CD14-positive monocyte (primary cell): ENCODE measurements at regions not wholly inside any gene's neighbourhood (a gene's known extent, or its start where the extent isn't known, plus 50 kb on each side); places are given as distances from the start of the nearest gene placed in this dataset.

Experiments used
- DNase-seq, 3 donors: peaks; one replicate each; pipeline ENCODE4 v3.0.0-alpha.2; 2011 to 2022
- H2AFZ ChIP-seq: 2 replicates; pipeline ENCODE4 v1.6.0; 2012; ENCODE audit warnings: mild to moderate bottlenecking, low read depth, low read length, inconsistent platforms; ENCODE audit not compliant: insufficient read depth, poor library complexity, severe bottlenecking
- H3K27ac ChIP-seq, 2 donors: 1 replicate in 1 of 2; 2 replicates in 1 of 2; pipeline ENCODE4 v1.5.1; 2012 to 2013; ENCODE audit warnings: low read length in 2 of 2, control low read depth in 1 of 2, inconsistent platforms in 1 of 2, low read depth in 1 of 2, mild to moderate bottlenecking in 1 of 2
- H3K27me3 ChIP-seq, 2 donors: one replicate each; pipeline versions ENCODE4 v1.6.0 to v1.6.1; 2011 to 2013; ENCODE audit warnings: low read length in 2 of 2; ENCODE audit not compliant: control insufficient read depth in 2 of 2, insufficient read depth in 2 of 2
- H3K36me3 ChIP-seq, 2 donors: replicated peaks in 1 of 2; 1 replicate in 1 of 2; 2 replicates in 1 of 2; pipeline versions ENCODE4 v1.5.1 to v1.6.1; 2012 to 2013; ENCODE audit warnings: low read length in 2 of 2, control low read depth in 1 of 2, inconsistent platforms in 1 of 2, mild to moderate bottlenecking in 1 of 2; ENCODE audit not compliant: insufficient read depth in 2 of 2, control insufficient read depth in 1 of 2
- H3K4me1 ChIP-seq, 2 donors: 1 replicate in 1 of 2; 2 replicates in 1 of 2; pipeline versions ENCODE4 v1.5.1 to v1.6.1; 2012 to 2013; ENCODE audit warnings: low read length in 2 of 2, control low read depth in 1 of 2, inconsistent platforms in 1 of 2, mild to moderate bottlenecking in 1 of 2, moderate library complexity in 1 of 2; ENCODE audit not compliant: insufficient read depth in 2 of 2, control insufficient read depth in 1 of 2
- H3K4me2 ChIP-seq: replicated peaks from 2 replicates; pipeline ENCODE3; 2012; ENCODE audit warnings: low read length, moderate library complexity, mild to moderate bottlenecking; ENCODE audit not compliant: poor library complexity, severe bottlenecking; ENCODE audit errors: extremely low read depth
- H3K4me3 ChIP-seq, 3 experiments: fragments of 200-600 bp in 1 of 3; sonication (generic) in 1 of 3; replicated peaks in 1 of 3; 1 replicate in 2 of 3; 2 replicates in 1 of 3; pipeline ENCODE4 v1.5.1; 2011 to 2013; ENCODE audit warnings: low read length in 3 of 3, mild to moderate bottlenecking in 3 of 3, control low read depth in 2 of 3, low read depth in 2 of 3, inconsistent platforms in 1 of 3, moderate library complexity in 1 of 3
- H3K79me2 ChIP-seq: 2 replicates; pipeline ENCODE4 v1.6.0; 2012; ENCODE audit warnings: mild to moderate bottlenecking, control low read depth, inconsistent platforms, low read length, moderate library complexity; ENCODE audit not compliant: insufficient read depth
- H3K9ac ChIP-seq: 2 replicates; pipeline ENCODE4 v1.6.0; 2017; ENCODE audit warnings: low read length, mild to moderate bottlenecking; ENCODE audit not compliant: insufficient read depth, poor library complexity, severe bottlenecking
- H3K9me3 ChIP-seq, 2 donors: replicated peaks in 1 of 2; 1 replicate in 1 of 2; 2 replicates in 1 of 2; pipeline versions ENCODE4 v1.5.1 to v1.6.1; 2012 to 2013; ENCODE audit warnings: low read length in 2 of 2, control low read depth in 1 of 2; ENCODE audit not compliant: control insufficient read depth in 1 of 2, insufficient read depth in 1 of 2
- H4K20me1 ChIP-seq: 2 replicates; pipeline ENCODE4 v1.6.0; 2012; ENCODE audit warnings: mild to moderate bottlenecking, low read length, control low read depth, moderate library complexity; ENCODE audit not compliant: insufficient read depth
- H3K27ac Mint-ChIP-seq, 7 donors: one replicate each; pipeline ENCODE4 v1.8.0; 2020; ENCODE audit warnings: mild to moderate bottlenecking in 7 of 7, mixed read lengths in 7 of 7, moderate library complexity in 6 of 7, inconsistent platforms in 2 of 7
- H3K27me3 Mint-ChIP-seq, 3 donors: one replicate each; pipeline ENCODE4 v1.8.0; 2021 to 2022; ENCODE audit warnings: low read depth in 3 of 3, mild to moderate bottlenecking in 3 of 3, mixed read lengths in 3 of 3, moderate library complexity in 3 of 3, inconsistent platforms in 1 of 3
- H3K36me3 Mint-ChIP-seq, 2 donors: one replicate each; pipeline ENCODE4 v1.8.0; 2020; ENCODE audit warnings: mixed read lengths in 2 of 2, inconsistent platforms in 1 of 2, mild to moderate bottlenecking in 1 of 2
- H3K4me1 Mint-ChIP-seq: one replicate; pipeline ENCODE4 v1.8.0; 2020; ENCODE audit warnings: mild to moderate bottlenecking, mixed read lengths
- H3K4me3 Mint-ChIP-seq, 2 donors: one replicate each; pipeline ENCODE4 v1.8.0; 2020; ENCODE audit warnings: mild to moderate bottlenecking in 2 of 2, mixed read lengths in 2 of 2, moderate library complexity in 1 of 2
- H3K9me3 Mint-ChIP-seq, 7 donors: one replicate each; pipeline ENCODE4 v1.8.0; 2020 to 2022; ENCODE audit warnings: mixed read lengths in 7 of 7, mild to moderate bottlenecking in 6 of 7, moderate library complexity in 6 of 7, inconsistent platforms in 2 of 7
- WGBS: methylation state at CpG from one replicate; pipeline ENCODE4 v1.1.5; 2013; ENCODE audit warnings: missing lambda C conversion rate; ENCODE audit not compliant: insufficient coverage; 5-methylcytosine and 5-hydroxymethylcytosine counted together
- intact Hi-C, 2 donors: fragments of 100-400 bp; cut with micrococcal nuclease; formaldehyde crosslinking; loops; one replicate each; pipeline versions ENCODE4 v1.15.0 to v1.15.1; 2023
- TF ChIP-seq, protein P1 (sequence below): fragments of 200-600 bp; IDR thresholded peaks from one replicate; pipeline ENCODE4 v1.8.0; 2022; ENCODE audit warnings: antibody characterized with exemption, mild to moderate bottlenecking

DNA sequence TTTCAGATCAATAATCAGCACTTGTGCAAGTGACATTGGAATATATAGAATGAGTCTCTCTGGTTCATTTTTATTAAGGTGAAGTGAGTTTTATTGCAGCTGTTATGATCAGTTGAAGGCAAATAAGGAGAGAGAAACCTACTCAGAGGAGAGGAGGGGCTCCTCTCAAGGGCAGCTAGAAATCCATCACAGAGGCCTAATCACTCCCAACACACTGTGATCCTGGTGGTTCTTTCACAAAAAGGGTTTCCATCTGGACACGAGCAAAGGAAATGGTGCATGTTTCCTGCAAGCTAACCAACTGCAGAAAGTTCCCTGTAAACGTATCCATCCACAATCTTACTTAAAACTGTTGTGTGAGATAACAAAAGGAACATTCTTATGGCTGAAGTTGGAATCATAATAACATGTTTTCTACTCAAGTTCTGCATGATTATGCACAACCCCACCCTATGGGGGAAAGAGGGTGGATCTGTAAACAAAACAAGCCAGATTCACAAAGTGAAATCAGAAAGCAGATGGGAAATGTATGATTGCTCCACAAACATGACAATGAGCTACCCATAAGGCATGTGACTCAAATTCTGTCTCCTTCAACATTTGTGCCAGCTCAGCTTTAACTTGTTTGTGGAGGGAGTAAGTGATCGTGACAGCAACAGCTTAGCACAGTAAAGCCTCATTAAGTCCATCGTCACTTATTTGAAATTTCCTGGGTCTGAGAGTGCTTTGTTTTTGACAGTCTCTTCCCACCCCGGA is 141.2 kb upstream of the ST6GALNAC5 start:
- TF ChIP-seq, protein P1, sequence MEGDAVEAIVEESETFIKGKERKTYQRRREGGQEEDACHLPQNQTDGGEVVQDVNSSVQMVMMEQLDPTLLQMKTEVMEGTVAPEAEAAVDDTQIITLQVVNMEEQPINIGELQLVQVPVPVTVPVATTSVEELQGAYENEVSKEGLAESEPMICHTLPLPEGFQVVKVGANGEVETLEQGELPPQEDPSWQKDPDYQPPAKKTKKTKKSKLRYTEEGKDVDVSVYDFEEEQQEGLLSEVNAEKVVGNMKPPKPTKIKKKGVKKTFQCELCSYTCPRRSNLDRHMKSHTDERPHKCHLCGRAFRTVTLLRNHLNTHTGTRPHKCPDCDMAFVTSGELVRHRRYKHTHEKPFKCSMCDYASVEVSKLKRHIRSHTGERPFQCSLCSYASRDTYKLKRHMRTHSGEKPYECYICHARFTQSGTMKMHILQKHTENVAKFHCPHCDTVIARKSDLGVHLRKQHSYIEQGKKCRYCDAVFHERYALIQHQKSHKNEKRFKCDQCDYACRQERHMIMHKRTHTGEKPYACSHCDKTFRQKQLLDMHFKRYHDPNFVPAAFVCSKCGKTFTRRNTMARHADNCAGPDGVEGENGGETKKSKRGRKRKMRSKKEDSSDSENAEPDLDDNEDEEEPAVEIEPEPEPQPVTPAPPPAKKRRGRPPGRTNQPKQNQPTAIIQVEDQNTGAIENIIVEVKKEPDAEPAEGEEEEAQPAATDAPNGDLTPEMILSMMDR = no peak
- intact Hi-C loops = no loop called here
- no peak overlapping the region for H3K4me2 ChIP-seq
- no peak overlapping the region for H3K4me3 Mint-ChIP-seq
- H3K4me1 Mint-ChIP-seq = no peaks in the 10 kb centered on the region
- H3K27ac ChIP-seq = no peak overlapping the region
- no peaks in the 10 kb centered on the region for H4K20me1 ChIP-seq
- no peaks in the 10 kb centered on the region for H3K4me1 ChIP-seq
- peaks cover 0 to 2% (median 2%) of the 10 kb centered on the region in 3 donors for H3K27me3 Mint-ChIP-seq
- no peak overlapping the region for H3K27ac Mint-ChIP-seq
- no peaks in the 10 kb centered on the region for H3K9me3 ChIP-seq
- no peak overlapping the region for H3K4me3 ChIP-seq
- no peaks in the 10 kb centered on the region for H3K36me3 ChIP-seq
- H3K27me3 ChIP-seq = no peaks in the 10 kb centered on the region
- H2AFZ ChIP-seq = no peak overlapping the region
- no peak overlapping the region for H3K9ac ChIP-seq
- no peaks in the 10 kb centered on the region for H3K36me3 Mint-ChIP-seq
- 97% methylated on average over 3 of the region's 5 CpGs for WGBS
- no peak for DNase-seq
- no peaks in the 10 kb centered on the region for H3K79me2 ChIP-seq
- H3K9me3 Mint-ChIP-seq = peaks cover 0 to 4% (median 0%) of the 10 kb centered on the region in 7 donors

DNA sequence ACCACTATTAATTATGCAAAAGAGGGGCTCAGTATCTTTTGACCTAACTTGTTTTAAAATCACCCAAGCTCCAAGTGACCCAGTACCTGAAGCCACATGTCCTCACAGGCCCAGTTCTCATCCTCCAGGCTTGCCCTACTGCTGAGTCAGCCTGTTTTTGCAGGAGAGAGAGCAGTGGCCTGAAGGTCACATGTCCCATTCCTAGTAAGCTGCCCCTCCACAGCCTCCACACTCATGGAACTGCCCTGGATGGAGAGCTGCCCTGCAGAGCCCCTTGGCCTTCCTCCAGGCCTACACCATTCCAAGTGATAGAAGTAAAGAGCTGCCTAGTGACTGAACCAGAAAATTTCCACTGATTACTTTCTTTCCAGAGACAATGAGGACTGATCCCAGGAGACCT is 139.8 kb upstream of the ST6GALNAC5 start:
- H3K36me3 Mint-ChIP-seq = no peaks in the 10 kb centered on the region
- DNase-seq = no peak
- no peak overlapping the region for H3K4me3 ChIP-seq
- H4K20me1 ChIP-seq = no peaks in the 10 kb centered on the region
- no peak overlapping the region for H3K9ac ChIP-seq
- no peaks in the 10 kb centered on the region for H3K4me1 ChIP-seq
- no peaks in the 10 kb centered on the region for H3K9me3 ChIP-seq
- no peak overlapping the region for H2AFZ ChIP-seq
- H3K27ac ChIP-seq = no peak overlapping the region
- H3K9me3 Mint-ChIP-seq = peaks cover 0 to 4% (median 0%) of the 10 kb centered on the region in 7 donors
- no peak overlapping the region for H3K4me2 ChIP-seq
- H3K27me3 Mint-ChIP-seq = peaks cover 0 to 2% (median 1%) of the 10 kb centered on the region in 3 donors
- intact Hi-C loops = no loop called here
- H3K27ac Mint-ChIP-seq = no peak overlapping the region
- no peaks in the 10 kb centered on the region for H3K4me1 Mint-ChIP-seq
- no peaks in the 10 kb centered on the region for H3K36me3 ChIP-seq
- no peaks in the 10 kb centered on the region for H3K27me3 ChIP-seq
- no peak overlapping the region for H3K4me3 Mint-ChIP-seq
- TF ChIP-seq, protein P1 = no peak
- H3K79me2 ChIP-seq = no peaks in the 10 kb centered on the region
